Mesenchymal stem cell (in vitro differentiated cells and primary cell): ENCODE measurements at regions not wholly inside any gene's neighbourhood (a gene's known extent, or its start where the extent isn't known, plus 50 kb on each side); places are given as distances from the start of the nearest gene placed in this dataset.
"Not testable (repeated sequence)": the region's sequence is repeated elsewhere in the genome, so short reads cannot be mapped to it uniquely, and the experiment has no call there.

ENCODE experiments used
- DNase-seq: peaks from one replicate; pipeline ENCODE4 v3.0.0-alpha.2; 2013
- H2AFZ ChIP-seq: one replicate; pipeline ENCODE4 v1.6.1; 2013; ENCODE audit warnings: low read depth, mild to moderate bottlenecking, control low read depth, inconsistent platforms, low read length, moderate library complexity
- H2AK5ac ChIP-seq: 2 replicates; pipeline ENCODE4 v1.6.1; 2013; ENCODE audit warnings: low read length, moderate library complexity, mild to moderate bottlenecking, inconsistent platforms; ENCODE audit not compliant: severe bottlenecking
- H2BK120ac ChIP-seq: one replicate; pipeline ENCODE4 v1.6.1; 2013; ENCODE audit warnings: low read depth, mild to moderate bottlenecking, inconsistent platforms, low read length, moderate library complexity
- H2BK12ac ChIP-seq, 2 experiments: one replicate each; pipeline ENCODE4 v1.6.1; 2013; ENCODE audit warnings: inconsistent platforms in 2 of 2, low read length in 2 of 2, mild to moderate bottlenecking in 2 of 2, moderate library complexity in 2 of 2, control low read depth in 1 of 2
- H2BK15ac ChIP-seq: one replicate; pipeline ENCODE4 v1.6.1; 2013; ENCODE audit warnings: mild to moderate bottlenecking, low read depth, inconsistent platforms; ENCODE audit not compliant: poor library complexity, severe bottlenecking
- H2BK5ac ChIP-seq: 2 replicates; pipeline ENCODE4 v1.6.1; 2013; ENCODE audit warnings: low read depth, mild to moderate bottlenecking, low read length, control low read depth, inconsistent platforms; ENCODE audit not compliant: poor library complexity, severe bottlenecking
- H3K14ac ChIP-seq, 2 experiments: one replicate each; pipeline ENCODE4 v1.6.1; 2013; ENCODE audit warnings: inconsistent platforms in 2 of 2, low read length in 2 of 2, control low read depth in 1 of 2, mild to moderate bottlenecking in 1 of 2, moderate library complexity in 1 of 2
- H3K18ac ChIP-seq, 2 experiments: one replicate each; pipeline ENCODE4 v1.6.1; 2013; ENCODE audit warnings: inconsistent platforms in 2 of 2, low read length in 2 of 2, control low read depth in 1 of 2, low read depth in 1 of 2, mild to moderate bottlenecking in 1 of 2
- H3K23ac ChIP-seq, 2 experiments: one replicate each; pipeline ENCODE4 v1.6.1; 2013; ENCODE audit warnings: inconsistent platforms in 2 of 2, low read length in 2 of 2, mild to moderate bottlenecking in 2 of 2, moderate library complexity in 2 of 2, control low read depth in 1 of 2
- H3K27ac ChIP-seq: 2 replicates; pipeline ENCODE4 v1.5.1; 2013; ENCODE audit warnings: mild to moderate bottlenecking, moderate library complexity, low read length, control low read depth, inconsistent platforms; ENCODE audit not compliant: poor library complexity, severe bottlenecking
- H3K27me3 ChIP-seq, 2 experiments: 2 replicates each; pipeline versions ENCODE4 v1.6.1 to v1.7.0; 2013; ENCODE audit warnings: low read length in 2 of 2, mild to moderate bottlenecking in 2 of 2, moderate library complexity in 2 of 2, control low read depth in 1 of 2, inconsistent platforms in 1 of 2; ENCODE audit not compliant: control insufficient read depth in 1 of 2, insufficient read depth in 1 of 2
- H3K36me3 ChIP-seq, 2 experiments: 2 replicates each; pipeline versions ENCODE4 v1.6.1 to v1.7.0; 2013; ENCODE audit warnings: low read length in 2 of 2, control low read depth in 1 of 2, inconsistent platforms in 1 of 2, low read depth in 1 of 2, mild to moderate bottlenecking in 1 of 2; ENCODE audit not compliant: insufficient read depth in 2 of 2, control insufficient read depth in 1 of 2
- H3K4ac ChIP-seq, 2 experiments: one replicate each; pipeline ENCODE4 v1.6.1; 2013; ENCODE audit warnings: inconsistent platforms in 2 of 2, low read length in 2 of 2, mild to moderate bottlenecking in 2 of 2, moderate library complexity in 2 of 2, control low read depth in 1 of 2, low read depth in 1 of 2
- H3K4me1 ChIP-seq: 2 replicates; pipeline ENCODE4 v1.6.1; 2013; ENCODE audit warnings: low read depth, low read length, control low read depth; ENCODE audit not compliant: control insufficient read depth, insufficient read depth
- H3K4me2 ChIP-seq: 2 replicates; pipeline ENCODE4 v1.6.1; 2013; ENCODE audit warnings: low read length, mild to moderate bottlenecking, inconsistent platforms; ENCODE audit not compliant: poor library complexity, severe bottlenecking
- H3K4me3 ChIP-seq, 2 experiments: 2 replicates each; pipeline versions ENCODE4 v1.5.1 to v1.7.0; 2013; ENCODE audit warnings: low read length in 2 of 2, mild to moderate bottlenecking in 2 of 2, control low read depth in 1 of 2, low read depth in 1 of 2; ENCODE audit not compliant: insufficient read depth in 1 of 2
- H3K79me1 ChIP-seq: replicated peaks from 2 replicates; pipeline ENCODE4 v1.6.1; 2013; ENCODE audit warnings: mild to moderate bottlenecking, control low read depth, low read length, inconsistent platforms; ENCODE audit not compliant: poor library complexity, severe bottlenecking
- H3K9ac ChIP-seq: 2 replicates; pipeline ENCODE4 v1.7.0; 2013; ENCODE audit warnings: mild to moderate bottlenecking, low read length, moderate library complexity
- H3K9me3 ChIP-seq: 2 replicates; pipeline ENCODE4 v1.7.0; 2013; ENCODE audit warnings: mild to moderate bottlenecking, low read length; ENCODE audit not compliant: control insufficient read depth
- H4K8ac ChIP-seq: one replicate; pipeline ENCODE4 v1.6.1; 2013; ENCODE audit warnings: inconsistent platforms, mild to moderate bottlenecking, low read length, moderate library complexity
- H4K91ac ChIP-seq: one replicate; pipeline ENCODE4 v1.6.1; 2013; ENCODE audit warnings: mild to moderate bottlenecking, low read length, inconsistent platforms
- WGBS: methylation state at CpG from one replicate; pipeline ENCODE4 v1.1.7; 2013; ENCODE audit warnings: mixed read lengths; 5-methylcytosine and 5-hydroxymethylcytosine counted together

GRCh38 chr2:231644426-231644825 is 51.8 kb downstream of the TEX44 start:
- H3K4me3 ChIP-seq = no peak overlapping the region
- no peak overlapping the region for H2BK5ac ChIP-seq
- H3K79me1 ChIP-seq = no peaks in the 10 kb centered on the region
- no peaks in the 10 kb centered on the region for H3K27me3 ChIP-seq
- H3K36me3 ChIP-seq = no peaks in the 10 kb centered on the region
- no peak overlapping the region for H2AK5ac ChIP-seq
- H2BK120ac ChIP-seq = no peak overlapping the region
- H2BK12ac ChIP-seq = no peak overlapping the region
- no peak overlapping the region for H3K18ac ChIP-seq
- DNase-seq = no peak
- no peak overlapping the region for H4K91ac ChIP-seq
- H4K8ac ChIP-seq = no peak overlapping the region
- no peak overlapping the region for H3K27ac ChIP-seq
- no peak overlapping the region for H3K14ac ChIP-seq
- H2AFZ ChIP-seq = no peak overlapping the region
- no peak overlapping the region for H2BK15ac ChIP-seq
- H3K9me3 ChIP-seq = no peaks in the 10 kb centered on the region
- no peak overlapping the region for H3K23ac ChIP-seq
- peak overlapping the region; percentile 5 for H3K9ac ChIP-seq
- H3K4ac ChIP-seq = no peak overlapping the region
- 87% methylated on average over 6 of the region's 6 CpGs for WGBS
- no peak overlapping the region for H3K4me2 ChIP-seq
- peaks cover 12% of the 10 kb centered on the region for H3K4me1 ChIP-seq

DNA sequence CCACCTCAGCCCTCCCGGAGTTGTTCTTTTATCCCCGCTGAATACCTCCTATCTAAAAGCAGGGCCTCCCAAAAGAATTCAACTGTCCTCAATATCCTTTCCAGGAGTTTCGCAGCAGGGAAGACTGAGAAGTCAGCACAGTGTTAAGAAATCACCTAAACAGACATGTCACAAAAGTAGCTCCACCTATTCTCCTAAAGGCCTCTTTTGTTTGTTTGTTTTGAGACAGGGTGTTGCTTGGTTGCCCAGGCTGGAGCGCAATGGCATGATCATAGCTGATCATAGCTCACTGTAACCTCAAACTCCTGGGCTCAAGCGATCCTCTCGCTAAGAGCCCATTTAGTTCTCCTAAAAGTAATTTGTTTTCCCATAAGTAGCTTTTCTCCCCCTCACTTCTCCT is 53.8 kb downstream of the TEX44 start:
- Histone ChIP-seq H3K4me3 (no peak overlapping the region), H4K8ac (no peak overlapping the region), H3K36me3 (no peaks in the 10 kb centered on the region), H3K4ac (no peak overlapping the region), H3K4me2 (no peak overlapping the region), H2BK5ac (no peak overlapping the region), H3K27me3 (no peaks in the 10 kb centered on the region), H3K23ac (no peak overlapping the region), H4K91ac (no peak overlapping the region), H3K18ac (no peak overlapping the region), H3K9me3 (no peaks in the 10 kb centered on the region), H2BK15ac (no peak overlapping the region), H3K9ac (no peak overlapping the region), H3K14ac (no peak overlapping the region), H2BK12ac (no peak overlapping the region), H2BK120ac (no peak overlapping the region), H3K4me1 (peaks cover 12% of the 10 kb centered on the region), H3K27ac (no peak overlapping the region), H2AK5ac (no peak overlapping the region), H2AFZ (no peak overlapping the region), H3K79me1 (no peaks in the 10 kb centered on the region)
- 72% methylated on average over 5 of the region's 6 CpGs for WGBS
- peak; percentile 85 for DNase-seq

GRCh38 chr2:231648579-231649174 is 56.0 kb downstream of the TEX44 start:
- Histone ChIP-seq H2AFZ (no peak overlapping the region), H2AK5ac (no peak overlapping the region), H3K14ac (no peak overlapping the region), H3K9ac (no peak overlapping the region), H2BK120ac (no peak overlapping the region), H3K36me3 (no peaks in the 10 kb centered on the region), H3K27ac (no peak overlapping the region), H3K4me2 (no peak overlapping the region), H2BK12ac (no peak overlapping the region), H4K8ac (peak overlapping the region; percentile 37), H3K27me3 (no peaks in the 10 kb centered on the region), H3K4me3 (no peak overlapping the region), H3K23ac (no peak overlapping the region), H2BK15ac (peak overlapping the region; percentile 48), H3K79me1 (no peaks in the 10 kb centered on the region), H2BK5ac (no peak overlapping the region), H3K4me1 (peaks cover 4% of the 10 kb centered on the region), H3K18ac (no peak overlapping the region), H3K9me3 (no peaks in the 10 kb centered on the region), H4K91ac (no peak overlapping the region), H3K4ac (no peak overlapping the region)
- WGBS = 68% methylated on average over 9 of the region's 9 CpGs
- DNase-seq = peak; percentile 74

DNA sequence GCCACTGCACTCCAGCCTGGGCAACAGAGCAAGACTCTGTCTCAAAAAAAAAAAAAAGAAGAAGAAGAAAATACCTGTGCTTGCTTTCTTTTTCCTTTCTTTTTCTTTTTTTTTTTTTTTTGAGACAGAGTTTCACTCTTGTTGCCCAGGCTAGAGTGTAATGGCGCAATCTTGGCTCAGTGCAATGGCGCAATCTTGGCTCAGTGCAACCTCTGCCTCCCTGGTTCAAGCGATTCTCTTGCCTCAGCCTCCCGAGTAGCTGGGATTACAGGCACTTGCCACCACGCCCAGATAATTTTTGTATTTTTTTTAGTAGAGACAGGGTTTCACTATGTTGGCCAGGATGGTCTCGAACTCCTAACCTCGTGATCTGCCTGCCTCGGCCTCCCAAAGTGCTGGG is 56.8 kb upstream of the PTMA start:
- H2AFZ ChIP-seq, H3K4me2 ChIP-seq, H3K9ac ChIP-seq, H3K27ac ChIP-seq, H2BK12ac ChIP-seq, H3K4me1 ChIP-seq, H3K27me3 ChIP-seq, H2BK15ac ChIP-seq, H2BK5ac ChIP-seq, H4K91ac ChIP-seq, H3K14ac ChIP-seq, H3K4me3 ChIP-seq, H2AK5ac ChIP-seq, H3K36me3 ChIP-seq, H3K79me1 ChIP-seq, H3K4ac ChIP-seq, DNase-seq, H2BK120ac ChIP-seq, H3K9me3 ChIP-seq, H3K23ac ChIP-seq, H4K8ac ChIP-seq, H3K18ac ChIP-seq: not testable (repeated sequence)
- 95% methylated on average over 8 of the region's 8 CpGs for WGBS
